HG03060 (cell line): ENCODE measurements at regions not wholly inside any gene's neighbourhood (a gene's known extent, or its start where the extent isn't known, plus 50 kb on each side); places are given as distances from the start of the nearest gene placed in this dataset.
"Not testable (repeated sequence)": the region's sequence is repeated elsewhere in the genome, so short reads cannot be mapped to it uniquely, and the experiment has no call there.

Experiments used
- ATAC-seq: cut with Tn5 transposase; IDR thresholded peaks from one replicate; pipeline ENCODE4 v1.9.1; 2021; ENCODE audit warnings: low read depth, moderate number of reproducible peaks; ENCODE audit not compliant: unreplicated experiment

DNA sequence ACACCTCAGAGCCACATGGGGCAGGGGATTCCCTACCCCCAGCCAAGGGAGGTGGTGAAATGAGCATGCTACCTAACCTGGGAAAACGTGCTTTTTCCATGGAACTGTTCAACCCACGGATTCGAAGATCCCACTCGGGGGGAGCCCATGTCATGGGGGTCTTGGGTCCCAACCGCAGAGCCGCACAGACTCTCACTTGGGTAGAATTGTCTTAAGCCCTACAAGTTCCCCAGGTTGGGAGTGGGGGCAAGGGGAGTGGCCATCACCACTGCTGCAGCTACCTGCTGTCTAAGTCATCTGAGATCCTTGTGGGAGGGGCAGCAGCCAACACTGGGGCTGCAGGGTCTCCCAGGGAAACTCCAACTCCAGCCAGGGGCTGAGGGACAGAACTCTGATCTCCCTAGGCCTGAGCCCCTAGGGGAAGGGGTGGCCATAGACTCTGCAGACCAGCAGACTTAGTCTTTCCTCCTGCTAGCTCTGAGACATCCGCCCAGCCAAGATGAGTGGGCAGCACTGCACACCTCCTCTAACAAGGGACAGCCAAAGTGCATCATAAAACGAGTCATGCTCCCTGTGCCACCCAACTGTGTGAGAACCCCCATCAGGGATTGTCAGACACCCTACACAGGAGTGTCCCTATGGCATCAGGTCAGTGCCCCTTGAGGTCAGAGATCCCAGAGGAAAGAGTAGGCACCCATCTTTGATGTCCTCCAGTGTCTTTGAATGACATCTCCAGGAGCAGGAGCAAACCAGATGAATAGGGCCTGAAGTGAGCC, 610.4 kb upstream of the SLITRK6 start:
- no peak for ATAC-seq

DNA sequence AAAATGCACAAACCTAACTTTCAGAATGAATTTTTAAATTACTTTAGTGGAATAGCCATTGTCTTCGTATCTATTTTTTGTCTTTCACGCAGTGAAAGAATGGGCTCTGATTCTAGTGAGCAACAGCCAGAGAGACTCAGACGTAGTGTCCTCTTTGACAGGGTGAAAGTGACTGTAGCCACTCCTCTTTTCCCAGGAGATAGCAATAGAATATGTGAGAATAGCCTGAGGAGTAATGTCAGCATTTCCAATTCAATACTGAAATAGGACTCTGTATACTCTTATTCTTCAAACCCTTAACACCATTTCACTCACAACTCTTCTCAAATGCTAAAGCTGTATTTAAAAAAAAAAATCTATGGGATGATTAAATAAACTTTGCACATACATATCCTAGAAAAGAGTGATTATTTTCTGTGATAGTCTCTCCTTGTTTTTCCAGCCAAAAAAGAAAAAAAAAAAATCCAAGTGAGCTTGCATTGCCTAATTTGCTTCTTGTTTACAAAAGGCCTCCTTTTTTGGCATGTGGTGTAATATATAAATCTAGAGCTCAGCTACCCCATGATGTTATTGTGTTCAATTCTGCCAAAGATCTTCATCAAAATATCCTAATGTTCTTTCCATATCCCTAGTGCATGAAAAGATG, 626.1 kb upstream of the SLITRK6 start:
- no peak for ATAC-seq

DNA sequence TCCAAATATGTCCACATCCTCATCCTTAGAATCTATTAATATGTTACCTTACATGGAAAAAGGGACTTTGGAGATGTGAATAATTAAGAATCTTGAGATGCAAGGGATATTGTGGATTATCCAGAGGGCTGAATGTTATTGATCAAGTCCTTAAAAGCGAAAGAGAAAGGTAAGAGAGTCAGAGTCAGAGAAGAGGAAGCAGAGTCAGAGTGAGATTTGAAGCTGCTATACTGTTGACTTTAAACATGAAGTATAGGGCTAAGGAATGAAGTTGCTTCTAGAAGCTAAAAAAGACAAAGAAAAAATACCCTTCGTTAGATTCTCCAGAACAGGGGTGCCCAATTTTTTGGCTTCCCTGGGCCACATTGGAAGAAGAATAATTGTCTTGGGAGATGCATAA, 627.2 kb upstream of the SLITRK6 start:
- no peak for ATAC-seq

DNA sequence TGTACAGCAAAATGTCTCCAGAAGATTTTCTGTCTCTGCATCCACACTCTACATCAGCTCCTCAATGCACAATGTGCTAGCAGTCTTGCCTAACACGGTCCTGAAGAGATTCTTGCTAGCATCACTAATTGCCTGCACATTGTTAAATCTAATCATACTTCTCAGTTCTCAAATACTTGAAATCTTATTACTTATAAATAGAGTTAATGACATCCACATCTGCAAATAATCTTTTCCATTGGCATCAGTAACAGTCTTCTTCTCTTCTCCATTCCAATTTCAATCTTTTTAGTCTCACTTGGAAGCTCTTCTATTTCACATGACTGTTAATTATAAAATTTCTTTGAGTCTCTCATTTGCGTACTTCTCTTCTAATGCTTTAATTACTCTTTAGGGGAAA, 630.5 kb upstream of the SLITRK6 start:
- no peak for ATAC-seq

DNA sequence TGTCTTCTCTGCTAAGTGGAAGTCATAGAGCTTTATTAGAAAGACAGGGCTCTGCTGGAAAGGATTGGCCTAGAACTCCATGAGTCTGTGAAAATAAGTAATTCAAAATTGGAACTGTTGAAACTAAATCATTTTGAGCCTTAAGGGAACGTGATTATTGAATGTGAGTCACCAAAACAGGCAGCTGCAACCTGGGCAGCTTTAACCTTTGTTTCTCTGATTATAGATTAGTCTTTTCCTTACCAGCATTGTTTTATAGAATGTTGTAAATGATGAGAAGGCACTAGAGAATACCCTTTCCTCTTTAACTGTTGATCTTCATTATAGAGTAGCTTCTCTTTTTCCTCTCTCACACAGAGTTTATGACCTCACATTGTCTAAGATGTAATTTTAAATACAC, 638.8 kb upstream of the SLITRK6 start:
- ATAC-seq, result no peak

DNA sequence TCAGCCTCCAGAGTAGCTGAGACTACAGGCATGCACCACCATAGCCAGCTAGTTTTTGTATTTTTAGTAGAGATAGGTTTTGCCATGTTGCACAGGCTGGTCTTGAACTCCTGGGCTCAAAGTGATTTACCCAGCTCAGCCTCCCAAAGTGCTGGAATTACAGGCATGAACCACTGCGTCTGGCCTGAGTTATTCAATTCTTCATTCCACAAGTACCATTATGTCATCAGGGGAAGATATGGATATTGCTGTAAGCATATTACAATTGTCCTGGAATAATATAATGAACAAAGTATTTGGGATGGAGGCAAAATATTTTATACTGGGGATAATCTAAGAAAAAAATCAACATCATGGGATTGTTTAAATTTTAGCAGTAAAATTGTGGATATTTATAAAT, 646.0 kb upstream of the SLITRK6 start:
- ATAC-seq, result no peak

DNA sequence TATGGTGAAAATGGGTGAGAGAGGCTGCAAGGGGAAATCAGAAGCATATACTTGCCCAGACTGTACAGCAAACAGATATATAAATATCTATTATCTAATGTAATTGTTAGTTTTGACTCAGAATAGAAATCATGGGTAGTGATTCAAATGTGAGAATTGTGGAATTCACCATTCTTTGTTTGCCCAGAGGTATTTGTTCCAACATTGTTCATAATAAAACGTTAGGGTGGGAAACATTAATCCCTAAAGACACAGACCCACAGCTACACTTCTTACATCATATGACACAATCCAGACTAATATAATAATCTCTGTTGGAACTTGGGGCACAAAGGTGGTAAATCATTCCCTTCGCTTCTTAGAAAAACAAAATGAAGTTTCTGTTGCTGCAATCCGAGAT, 646.5 kb upstream of the SLITRK6 start:
- no peak for ATAC-seq

DNA sequence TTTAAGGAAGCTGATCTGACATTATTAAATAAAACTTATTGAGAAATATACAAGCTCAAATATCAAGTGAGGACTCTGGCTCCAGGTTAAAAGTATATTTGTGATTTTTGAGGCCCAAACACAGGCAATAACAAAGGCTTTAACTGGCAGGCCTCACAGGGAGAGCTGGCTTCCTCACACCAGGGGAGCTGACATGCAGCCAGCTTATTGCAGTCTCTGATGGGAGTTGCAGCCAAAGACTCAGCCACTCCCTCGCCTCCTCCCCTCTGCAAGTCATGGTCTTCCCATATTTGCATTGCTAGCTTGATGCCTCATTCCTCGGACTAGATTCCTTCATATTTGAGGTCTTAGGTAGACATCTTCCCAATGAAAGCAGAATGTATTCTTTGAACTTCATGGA, 647.1 kb upstream of the SLITRK6 start:
- ATAC-seq, result no peak

DNA sequence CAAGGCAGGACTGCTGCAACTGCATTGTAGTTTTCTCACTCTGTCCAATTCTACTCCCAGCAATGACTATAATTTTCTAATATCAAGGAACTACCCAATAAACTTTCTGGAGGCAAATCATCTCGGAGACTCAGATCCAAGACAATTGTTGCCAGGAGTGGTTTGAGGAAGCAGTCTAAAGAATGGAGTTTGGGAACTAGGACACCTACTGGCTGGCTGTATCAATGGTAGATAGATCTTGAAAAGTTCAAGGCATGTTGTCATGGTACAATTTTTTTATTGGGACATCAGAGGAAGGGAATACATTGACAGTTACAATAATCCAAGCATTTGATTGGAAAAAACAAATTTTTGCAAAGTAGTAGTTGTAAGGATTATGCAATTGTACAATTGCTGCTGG, 648.3 kb upstream of the SLITRK6 start:
- no peak for ATAC-seq

DNA sequence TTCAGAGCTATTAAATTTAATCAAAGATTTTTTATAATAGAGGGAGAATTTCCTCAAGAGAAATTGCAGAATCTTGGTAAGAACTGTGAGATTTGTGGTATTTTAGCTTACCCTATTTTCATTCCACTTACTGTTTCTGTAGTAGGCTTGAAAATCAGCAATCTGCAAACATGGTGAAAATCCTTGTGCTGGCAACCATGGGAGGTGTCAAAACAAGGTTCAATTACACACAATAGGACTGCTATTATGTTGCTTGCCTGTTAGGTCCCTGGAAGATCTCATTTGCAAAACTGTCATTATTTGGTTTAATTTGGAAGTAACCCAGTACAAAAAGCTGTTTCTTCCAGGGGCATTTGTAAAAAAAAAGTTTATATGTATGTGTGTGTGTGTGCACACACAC, 662.8 kb upstream of the SLITRK6 start:
- no peak for ATAC-seq

DNA sequence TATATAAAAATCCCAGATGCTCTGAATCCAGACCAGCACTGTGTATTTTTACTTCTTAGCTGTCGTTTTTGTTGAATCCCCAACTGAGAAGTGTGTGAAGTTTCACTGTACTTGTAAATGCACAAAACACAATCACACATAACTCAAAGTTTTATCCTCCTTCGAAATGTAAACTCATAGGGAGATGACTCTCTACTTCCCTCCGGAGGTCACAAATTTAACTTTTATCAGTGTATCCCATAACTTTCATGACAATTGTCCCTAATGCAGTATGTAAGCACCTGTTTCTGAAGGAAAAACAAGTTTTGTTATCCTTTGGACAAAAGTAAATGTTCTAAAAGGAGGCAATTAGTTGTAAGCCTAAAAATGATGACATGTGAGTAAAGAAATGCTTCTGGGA, 665.0 kb upstream of the SLITRK6 start:
- ATAC-seq, result no peak

DNA sequence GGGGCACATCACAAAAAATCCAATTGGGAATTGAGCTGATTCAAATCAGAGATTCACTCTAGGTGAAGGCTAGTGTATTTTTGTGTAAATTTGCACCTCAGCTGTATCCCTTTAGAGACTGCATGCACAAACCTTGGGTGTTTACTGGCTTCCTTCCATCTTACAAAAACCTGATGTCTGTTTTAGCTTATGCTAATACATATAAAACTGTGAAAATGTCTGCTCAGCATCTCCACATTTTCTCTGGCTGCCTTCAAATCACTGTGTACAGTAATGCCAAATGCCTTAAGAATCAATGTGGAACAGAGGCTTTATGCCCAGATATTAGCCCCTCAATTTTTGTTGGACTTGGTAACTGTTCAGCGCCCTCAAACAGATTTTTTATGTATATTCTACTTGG, 675.8 kb upstream of the SLITRK6 start:
- ATAC-seq, result no peak

DNA sequence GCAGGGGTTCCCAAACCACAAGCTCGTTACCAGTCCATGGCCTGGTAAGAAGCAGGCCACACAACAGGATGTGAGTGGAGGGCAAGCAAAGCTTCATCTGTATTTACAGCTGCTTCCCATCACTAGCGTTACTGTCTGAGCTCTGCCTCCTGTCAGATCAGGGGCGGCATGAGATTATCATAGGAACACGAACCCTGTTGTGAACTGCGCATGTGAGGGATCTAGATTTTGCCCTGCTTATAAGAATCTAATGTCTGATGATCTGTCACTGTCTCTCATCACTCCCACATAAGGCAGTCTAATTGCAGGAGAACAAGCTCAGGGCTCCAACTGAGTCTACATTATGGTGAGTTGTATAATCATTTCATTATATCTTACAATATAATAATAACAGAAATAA, 677.4 kb upstream of the SLITRK6 start:
- ATAC-seq, result no peak

DNA sequence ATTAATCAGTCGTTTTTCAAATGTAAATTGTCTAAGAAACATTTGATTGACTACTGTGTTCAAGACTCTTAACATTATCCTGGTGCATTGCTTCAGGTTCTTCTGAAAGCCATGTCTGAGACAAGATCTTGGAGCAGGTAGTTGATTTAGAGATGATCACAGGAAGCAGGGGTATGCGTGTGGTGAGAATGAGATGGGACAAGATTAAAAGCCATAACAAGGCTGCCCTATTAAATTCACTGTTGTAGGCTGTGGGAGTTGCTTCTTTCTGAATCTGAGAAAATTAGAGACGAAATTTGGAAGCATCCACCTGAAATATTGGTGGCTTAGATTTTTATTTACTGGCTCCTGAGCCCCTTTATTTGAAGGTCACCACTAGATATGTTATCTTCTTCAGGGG, 687.4 kb upstream of the SLITRK6 start:
- ATAC-seq, result no peak

DNA sequence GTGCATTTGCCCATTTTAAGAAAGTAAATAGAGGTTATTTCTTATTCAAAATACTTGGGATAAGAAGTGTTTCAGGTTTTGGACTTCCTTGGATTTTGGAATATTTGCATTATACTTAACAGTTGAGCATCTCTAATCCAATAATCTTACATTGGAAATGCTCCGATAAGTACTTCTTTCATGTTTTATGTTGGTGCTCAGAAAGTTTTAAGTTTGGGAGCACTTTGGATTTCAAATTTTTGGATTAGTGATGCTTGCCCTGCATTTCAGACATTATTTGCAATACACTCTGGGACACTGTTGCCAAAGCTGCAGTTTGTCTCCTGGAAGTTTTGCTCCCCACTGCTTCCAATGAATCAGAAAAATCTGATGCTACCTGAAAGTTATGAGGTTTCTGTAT, 691.9 kb upstream of the SLITRK6 start:
- no peak for ATAC-seq

DNA sequence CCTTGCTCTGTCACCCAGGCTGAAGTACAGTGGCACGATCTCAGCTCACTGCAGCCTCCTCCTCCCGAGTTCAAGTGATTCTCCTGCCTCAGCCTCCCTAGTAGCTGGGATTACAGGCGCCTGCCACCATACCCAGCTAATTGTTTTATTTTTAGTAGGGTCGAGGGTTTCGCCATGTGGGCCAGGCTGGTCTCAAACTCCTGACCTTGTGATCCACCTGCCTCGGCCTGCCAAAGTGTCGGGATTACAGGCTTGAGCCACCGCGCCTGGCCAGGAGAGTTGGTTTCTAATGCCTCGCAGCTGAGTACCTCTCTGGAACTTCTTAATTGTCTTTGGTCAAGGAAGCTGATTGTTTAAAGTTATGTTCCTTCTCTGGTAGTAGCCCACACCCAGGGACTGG, 702.7 kb upstream of the SLITRK6 start:
- ATAC-seq, result not testable (repeated sequence)

DNA sequence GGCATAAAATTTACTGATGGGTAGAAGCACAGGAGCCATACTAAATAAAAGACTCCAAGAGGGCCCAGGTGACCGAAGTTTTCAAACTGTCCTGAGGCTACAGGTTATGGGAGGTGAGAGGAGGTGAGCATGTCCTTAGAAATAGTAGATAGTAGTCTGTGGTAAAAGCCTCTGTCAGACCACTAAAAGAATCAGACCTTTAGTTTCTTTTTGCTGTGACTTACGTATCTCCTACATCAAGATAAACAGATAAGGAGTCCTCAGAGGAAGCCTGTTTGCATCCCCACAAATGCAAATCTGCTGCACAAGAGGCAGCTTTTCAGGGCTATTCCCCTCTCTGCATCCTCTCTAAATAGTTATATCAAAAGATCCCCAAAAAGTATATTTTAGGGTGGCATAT, 711.6 kb upstream of the SLITRK6 start:
- ATAC-seq, result no peak

DNA sequence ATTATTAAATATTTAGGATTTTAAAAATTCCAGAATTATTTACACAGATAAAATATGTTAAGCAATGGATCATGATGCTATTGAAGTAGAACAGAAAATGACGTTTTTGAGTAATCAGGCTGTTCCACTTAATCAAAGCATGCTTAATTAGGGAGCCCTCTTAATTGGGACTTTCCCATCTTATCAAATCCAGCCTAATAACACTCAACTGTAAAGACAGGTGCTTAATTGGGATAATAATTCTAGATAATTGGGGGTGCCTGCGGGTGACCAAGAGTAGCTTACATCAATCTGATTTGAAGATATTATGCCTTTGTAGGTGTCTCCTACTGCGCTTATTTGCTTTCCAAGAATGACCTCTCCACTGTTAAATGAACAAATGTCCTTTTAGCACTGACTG, 742.2 kb upstream of the SLITRK6 start:
- ATAC-seq, result no peak

DNA sequence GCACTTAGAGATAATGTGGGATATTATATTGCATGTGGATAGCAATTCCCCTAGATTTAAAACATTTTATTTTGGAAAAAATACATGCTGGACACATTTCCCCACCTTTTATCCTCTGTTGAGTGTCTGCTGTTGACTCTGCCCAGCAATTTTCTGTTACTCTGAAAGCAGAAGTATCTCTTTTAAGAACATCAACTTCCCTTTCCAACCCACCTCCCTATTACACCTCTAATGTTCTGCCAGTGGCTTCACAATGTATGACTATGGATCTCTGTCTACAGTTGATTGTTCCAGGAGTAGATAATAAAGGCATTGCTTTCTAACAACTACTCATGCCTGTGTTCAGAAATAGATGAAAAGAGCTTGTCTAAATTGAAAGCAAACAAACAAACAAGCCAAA, 754.8 kb upstream of the SLITRK6 start:
- no peak for ATAC-seq

DNA sequence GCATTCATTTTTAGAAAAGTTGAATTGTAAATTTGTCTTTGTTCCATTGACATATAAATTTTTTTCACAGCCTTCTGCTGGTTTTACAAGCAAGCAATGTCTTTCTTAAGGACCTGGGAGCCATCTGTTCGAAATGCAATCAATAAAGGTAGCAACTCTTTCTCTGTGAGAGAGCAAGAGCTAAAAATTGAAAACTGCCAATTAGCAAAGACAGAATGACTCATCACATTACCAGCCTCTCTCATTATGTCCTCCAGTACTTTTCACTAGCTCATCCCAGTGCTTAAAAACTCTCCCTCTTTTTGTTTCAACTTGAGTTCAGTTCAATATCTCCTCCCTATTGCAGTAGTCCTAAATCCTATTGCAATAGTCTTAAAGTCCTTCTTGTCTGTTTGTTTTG, 760.7 kb upstream of the SLITRK6 start:
- no peak for ATAC-seq

DNA sequence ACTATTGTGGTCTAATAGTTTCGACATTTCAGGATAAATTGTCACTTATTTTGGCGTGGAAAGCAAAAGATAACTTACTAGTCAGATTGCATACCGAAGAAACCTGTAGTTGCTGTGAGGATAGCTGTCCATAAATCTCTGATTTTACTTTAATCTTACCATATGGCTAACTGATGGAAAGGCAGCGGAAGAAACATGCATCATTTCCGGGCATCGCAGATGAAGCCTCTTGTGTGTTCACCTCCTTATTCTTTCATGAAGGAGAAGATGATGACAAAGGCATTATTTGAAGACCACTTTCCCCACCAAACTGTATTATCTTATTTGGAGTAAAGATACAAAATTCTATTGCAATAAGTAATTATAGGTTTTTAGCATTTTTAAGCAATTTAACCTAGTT, 763.6 kb upstream of the SLITRK6 start:
- ATAC-seq, result no peak

DNA sequence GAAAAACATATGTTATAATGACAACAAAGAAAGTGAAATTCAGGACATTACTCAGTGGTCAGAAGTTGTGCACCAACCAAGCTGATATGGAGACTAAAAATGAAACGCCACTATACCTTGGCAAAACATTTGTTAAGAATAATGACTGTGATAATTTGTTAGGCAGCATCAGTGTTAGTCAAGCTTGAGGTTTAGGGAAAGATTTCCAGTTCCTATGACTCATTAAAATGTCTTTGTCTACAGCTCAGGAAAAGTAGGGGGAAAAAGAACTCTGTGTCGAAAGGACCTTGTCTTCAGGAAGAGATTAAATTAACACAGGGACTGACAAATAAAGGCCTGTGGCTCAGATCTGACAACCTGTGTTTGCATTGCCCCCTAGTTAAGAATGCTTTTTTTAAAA, 764.1 kb upstream of the SLITRK6 start:
- no peak for ATAC-seq

DNA sequence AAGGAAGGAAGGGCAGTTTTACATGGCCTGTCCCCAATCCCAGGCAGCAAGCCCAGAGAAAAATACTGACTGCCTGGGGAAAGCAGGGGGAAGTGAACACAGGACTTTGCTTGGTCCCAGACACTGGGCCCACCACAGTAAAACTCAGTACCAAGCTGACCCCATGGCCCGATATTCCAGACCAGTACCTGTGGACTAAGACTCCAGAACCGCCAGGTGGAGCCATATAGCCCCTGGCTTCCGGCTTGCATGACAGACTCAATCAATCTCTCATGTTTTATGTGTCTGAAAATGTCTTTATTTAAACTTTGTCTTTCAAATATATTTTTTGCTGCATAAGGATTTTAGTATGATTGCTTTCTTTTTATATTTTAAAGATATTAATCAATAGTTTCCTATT, 767.9 kb upstream of the SLITRK6 start:
- no peak for ATAC-seq
